Astrocyte (in vitro differentiated cells and primary cell): ENCODE measurements at regions not wholly inside any gene's neighbourhood (a gene's known extent, or its start where the extent isn't known, plus 50 kb on each side); places are given as distances from the start of the nearest gene placed in this dataset.

ENCODE experiments used
- CTCF ChIP-seq: IDR thresholded peaks from 2 replicates; pipeline ENCODE4 v1.5.1; 2011; ENCODE audit warnings: low read depth, mild to moderate bottlenecking, inconsistent platforms, low read length, moderate library complexity; ENCODE audit not compliant: insufficient read depth
- EZH2 ChIP-seq: IDR thresholded peaks from 2 replicates; pipeline ENCODE4 v1.6.1; 2012; ENCODE audit warnings: mild to moderate bottlenecking, low read length, inconsistent platforms; ENCODE audit not compliant: insufficient read depth

GRCh38 chrX:13467243-13467642 lies 102.2 kb upstream of the EGFL6 start:
- TF ChIP-seq CTCF (no peak), EZH2 (no peak)
